NT2/D1 (cell line): ENCODE measurements at regions not wholly inside any gene's neighbourhood (a gene's known extent, or its start where the extent isn't known, plus 50 kb on each side); places are given as distances from the start of the nearest gene placed in this dataset.

Source experiments
- SUZ12 ChIP-seq: IDR thresholded peaks from 2 replicates; pipeline ENCODE4 v1.6.1; 2011; ENCODE audit not compliant: insufficient read length, insufficient read depth; ENCODE audit errors: extremely low read depth
- YY1 ChIP-seq: IDR thresholded peaks from 2 replicates; pipeline ENCODE4 v1.6.1; 2011; ENCODE audit not compliant: insufficient read length, insufficient read depth
- ZNF274 ChIP-seq: IDR thresholded peaks from 2 replicates; pipeline ENCODE4 v1.6.1; 2011; ENCODE audit warnings: mild to moderate bottlenecking, low read depth, low read length

GRCh38 chr1:187460093-187460492 lies 631.3 kb downstream of the PLA2G4A start:
- TF ChIP-seq ZNF274: no peak
- TF ChIP-seq YY1: no peak
- no peak for TF ChIP-seq SUZ12
